Epithelial cell of proximal tubule (primary cell): ENCODE measurements at regions not wholly inside any gene's neighbourhood (a gene's known extent, or its start where the extent isn't known, plus 50 kb on each side); places are given as distances from the start of the nearest gene placed in this dataset.

Experiments
- DNase-seq: peaks from one replicate; pipeline ENCODE4 v3.0.0-alpha.2; 2011; ENCODE audit warnings: low read depth
- H3K4me3 ChIP-seq: 2 replicates; pipeline ENCODE4 v1.5.1; 2011; ENCODE audit warnings: low read depth, mild to moderate bottlenecking, low read length
- TF ChIP-seq, protein P1 (sequence below): conservative IDR thresholded peaks from 2 replicates; pipeline ENCODE4 v1.5.1; 2012; ENCODE audit warnings: low read depth, mild to moderate bottlenecking, low read length

DNA sequence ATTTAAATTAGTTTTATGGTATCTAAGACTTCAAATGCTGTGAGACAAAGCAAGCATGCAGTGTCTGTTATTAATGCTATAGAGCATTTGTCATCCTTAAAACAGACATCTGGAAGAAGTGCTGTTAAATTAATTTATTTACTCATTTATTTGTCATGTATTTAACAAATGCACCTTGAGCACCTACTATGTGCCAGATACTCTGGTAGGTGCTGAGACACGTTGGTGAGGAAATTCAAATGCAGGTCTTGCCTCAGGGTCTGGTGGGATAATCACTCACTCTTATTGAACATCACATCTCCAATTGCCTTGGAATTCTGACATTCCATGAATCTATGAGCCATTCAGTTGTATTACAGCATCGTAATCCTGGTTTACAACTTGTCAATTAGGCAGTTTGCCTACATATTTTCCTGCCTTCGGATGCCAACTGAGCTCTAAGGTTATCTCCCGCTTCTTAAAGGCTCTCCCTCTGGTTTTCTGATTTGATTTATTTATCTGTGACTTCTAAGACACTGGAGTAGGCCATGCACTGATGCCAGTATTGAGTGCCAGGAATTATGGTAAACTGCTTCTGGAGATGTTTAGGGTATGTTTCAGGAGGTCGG lies 56.0 kb upstream of the RPS23 start:
- TF ChIP-seq, protein P1, sequence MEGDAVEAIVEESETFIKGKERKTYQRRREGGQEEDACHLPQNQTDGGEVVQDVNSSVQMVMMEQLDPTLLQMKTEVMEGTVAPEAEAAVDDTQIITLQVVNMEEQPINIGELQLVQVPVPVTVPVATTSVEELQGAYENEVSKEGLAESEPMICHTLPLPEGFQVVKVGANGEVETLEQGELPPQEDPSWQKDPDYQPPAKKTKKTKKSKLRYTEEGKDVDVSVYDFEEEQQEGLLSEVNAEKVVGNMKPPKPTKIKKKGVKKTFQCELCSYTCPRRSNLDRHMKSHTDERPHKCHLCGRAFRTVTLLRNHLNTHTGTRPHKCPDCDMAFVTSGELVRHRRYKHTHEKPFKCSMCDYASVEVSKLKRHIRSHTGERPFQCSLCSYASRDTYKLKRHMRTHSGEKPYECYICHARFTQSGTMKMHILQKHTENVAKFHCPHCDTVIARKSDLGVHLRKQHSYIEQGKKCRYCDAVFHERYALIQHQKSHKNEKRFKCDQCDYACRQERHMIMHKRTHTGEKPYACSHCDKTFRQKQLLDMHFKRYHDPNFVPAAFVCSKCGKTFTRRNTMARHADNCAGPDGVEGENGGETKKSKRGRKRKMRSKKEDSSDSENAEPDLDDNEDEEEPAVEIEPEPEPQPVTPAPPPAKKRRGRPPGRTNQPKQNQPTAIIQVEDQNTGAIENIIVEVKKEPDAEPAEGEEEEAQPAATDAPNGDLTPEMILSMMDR, result no peak
- DNase-seq, result no peak
- no peak overlapping the region for H3K4me3 ChIP-seq

GRCh38 chr5:82332886-82333615 lies 54.9 kb upstream of the RPS23 start:
- TF ChIP-seq, protein P1, result no peak
- H3K4me3 ChIP-seq, result no peak overlapping the region
- DNase-seq, result no peak

DNA sequence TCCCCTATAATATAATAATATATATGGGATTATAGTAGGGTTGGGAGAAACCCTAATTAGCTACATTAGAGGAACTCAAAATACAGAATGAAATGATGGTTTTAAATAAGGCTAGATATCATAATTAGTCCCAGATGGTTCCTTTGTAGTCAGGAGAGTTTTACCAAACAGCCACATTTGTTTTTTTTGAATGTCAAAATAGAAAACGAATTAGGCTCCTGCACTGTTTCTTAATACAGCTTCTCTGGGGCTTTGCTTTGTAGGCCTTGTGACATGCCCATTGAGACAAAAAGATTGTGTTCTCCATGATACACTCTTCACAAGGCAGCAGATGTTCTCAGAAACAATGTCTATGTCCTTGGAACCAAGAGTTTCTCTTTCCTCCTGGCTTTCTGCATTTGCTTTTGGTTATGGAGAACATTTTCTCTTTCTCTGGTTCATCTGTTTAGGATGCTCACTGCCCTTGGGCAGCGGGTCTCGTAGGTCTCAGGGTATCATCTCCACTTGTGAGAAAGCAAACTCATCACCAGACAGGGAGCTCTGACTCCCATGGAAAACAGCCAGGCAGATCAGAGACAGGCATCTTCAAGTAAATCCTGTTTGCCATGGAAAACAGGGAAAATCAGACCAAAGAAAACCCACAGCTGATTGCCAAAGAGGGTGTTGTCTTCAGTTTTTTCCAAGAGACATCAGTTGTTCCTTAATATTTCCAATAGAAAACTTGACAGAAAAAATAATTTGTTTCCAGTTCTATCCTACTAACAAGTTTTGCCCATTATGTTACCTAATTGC lies 54.1 kb upstream of the RPS23 start:
- no peak overlapping the region for H3K4me3 ChIP-seq
- DNase-seq, result no peak
- TF ChIP-seq, protein P1, result no peak

DNA sequence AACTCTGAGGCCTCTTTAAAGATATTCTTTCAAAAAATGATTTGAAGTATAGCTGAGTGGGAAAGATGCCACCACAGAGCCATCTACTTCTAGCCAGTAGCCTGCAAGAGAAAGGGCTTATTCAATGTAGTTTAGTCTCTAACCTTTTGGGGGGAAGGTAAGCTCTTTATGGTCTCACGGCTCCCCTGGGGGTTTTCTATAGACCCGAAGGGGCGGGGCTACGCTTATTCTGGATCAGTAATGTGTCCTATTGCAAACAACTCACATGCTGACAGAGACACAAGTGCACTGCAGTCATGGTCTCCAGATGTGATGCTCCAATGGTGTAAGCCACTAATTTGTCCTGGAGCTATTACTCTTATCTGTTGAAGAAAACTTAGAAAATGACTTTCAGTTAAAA lies 53.4 kb upstream of the RPS23 start:
- H3K4me3 ChIP-seq, result no peak overlapping the region
- DNase-seq, result no peak
- TF ChIP-seq, protein P1, result no peak

DNA sequence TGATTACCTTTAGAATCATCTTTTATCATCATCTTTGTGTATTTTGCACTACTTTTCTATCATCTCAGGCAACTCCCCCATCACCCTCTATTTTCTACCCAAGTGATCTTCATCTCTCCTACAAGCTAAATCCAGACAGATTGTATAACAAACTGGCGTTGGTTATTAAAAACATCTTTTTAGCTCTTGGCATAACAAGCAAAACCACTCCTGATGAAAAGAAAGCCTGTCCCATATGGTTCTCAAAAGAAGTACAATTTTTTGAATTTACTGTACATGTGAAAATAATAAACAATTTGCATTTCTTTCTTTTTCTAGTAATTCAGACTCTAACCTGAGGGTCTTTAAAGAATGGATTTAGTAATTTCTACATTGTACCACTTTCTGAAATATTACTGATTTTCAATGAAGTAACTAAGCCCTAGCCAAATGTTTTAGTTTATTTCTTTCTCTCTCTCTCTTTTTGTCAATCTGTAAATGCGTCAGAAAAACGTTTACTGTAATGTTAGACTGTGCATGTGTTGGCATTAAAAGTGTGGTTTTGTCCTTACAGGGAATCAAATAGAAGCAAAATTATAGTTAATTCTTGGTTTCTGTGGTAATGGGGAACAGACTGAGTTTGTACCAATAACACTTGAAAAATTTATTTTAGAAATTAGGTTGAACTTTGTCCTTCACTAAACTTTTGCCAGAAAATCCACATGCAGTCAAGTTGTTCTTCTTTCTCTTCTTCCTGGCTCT lies 52.5 kb upstream of the RPS23 start:
- TF ChIP-seq, protein P1, result no peak
- no peak overlapping the region for H3K4me3 ChIP-seq
- no peak for DNase-seq

DNA sequence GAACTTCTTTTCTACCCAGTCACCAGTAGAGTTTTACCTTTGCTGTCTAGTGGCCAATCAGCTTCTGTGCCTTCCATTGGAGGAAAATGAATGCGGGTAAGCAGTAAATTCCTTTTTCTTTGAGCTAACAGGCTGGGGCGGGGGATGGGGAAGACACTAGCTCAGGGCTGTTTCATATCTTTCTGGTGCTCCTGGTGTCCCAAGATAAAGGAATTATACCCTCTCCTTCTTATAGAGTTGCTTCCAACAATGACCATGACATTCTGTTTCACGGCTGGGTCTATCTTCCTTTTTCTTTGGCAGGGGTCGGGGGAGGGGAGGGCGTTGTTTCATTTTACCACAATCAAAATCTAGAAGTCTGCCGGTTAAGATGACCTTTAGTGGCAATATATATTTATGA lies 51.2 kb upstream of the RPS23 start:
- DNase-seq, result no peak
- TF ChIP-seq, protein P1, result no peak
- no peak overlapping the region for H3K4me3 ChIP-seq
